ENCODE measurements at regions not wholly inside any gene's neighbourhood (a gene's known extent, or its start where the extent isn't known, plus 50 kb on each side); places are given as distances from the start of the nearest gene placed in this dataset.

DNA sequence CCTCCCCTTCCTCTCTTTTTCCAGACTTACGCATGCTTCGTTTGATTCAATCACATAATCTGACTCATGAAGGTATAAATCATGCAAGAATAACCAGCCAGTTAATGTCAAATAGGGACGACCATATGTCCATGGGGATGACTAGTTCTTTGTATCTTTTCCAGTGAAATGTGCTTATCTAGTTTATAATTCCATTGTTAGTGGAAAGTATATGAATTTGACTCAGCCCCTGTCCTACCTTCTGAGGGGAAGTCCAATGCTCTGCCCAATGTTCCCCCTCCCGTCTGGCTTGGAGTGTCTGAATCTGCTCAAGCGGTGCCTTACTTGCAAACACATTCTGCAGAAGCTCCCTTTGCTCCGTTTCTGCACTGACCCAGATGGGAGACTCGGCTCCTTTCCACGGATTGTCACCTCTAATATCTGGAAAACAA is 55.0 kb upstream of the EPHB3 start:
- peaks cover 53% of the 10 kb centered on the region for H3K27me3 Mint-ChIP-seq
- no peak overlapping the region for H3K4me3 Mint-ChIP-seq
- CTCF ChIA-PET: no interaction called here
- H3K4me1 Mint-ChIP-seq: no peaks in the 10 kb centered on the region
- H3K9me3 Mint-ChIP-seq: peaks cover 3% of the 10 kb centered on the region
- DNase-seq: no peak
- no peak overlapping the region for H3K27ac Mint-ChIP-seq
- no peaks in the 10 kb centered on the region for H3K36me3 Mint-ChIP-seq

DNA sequence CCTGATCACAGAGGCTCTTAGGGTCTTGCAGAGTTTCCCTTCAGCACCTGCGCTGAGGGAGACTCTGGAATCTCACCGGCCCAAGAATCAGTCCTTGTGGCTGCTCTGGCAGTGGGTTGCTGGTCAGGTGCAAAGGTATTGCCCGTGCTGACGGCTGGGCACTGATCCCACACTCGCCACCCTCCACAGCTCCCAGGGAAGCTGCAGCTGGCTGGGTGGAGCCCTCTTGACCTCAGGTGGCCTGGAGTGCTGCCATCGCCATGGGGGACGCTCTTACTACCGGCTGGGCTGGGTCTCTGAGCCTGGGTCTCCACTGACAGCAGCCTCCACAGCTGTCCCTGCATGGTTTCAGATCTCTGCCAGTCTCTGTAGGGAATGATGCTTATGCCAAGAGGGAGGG is 52.6 kb upstream of the EPHB3 start:
- CTCF ChIA-PET: interaction anchor here (0.6 kb wide), 1 partner anchor 203 kb away, joined by 3 read pairs; no protein-coding TSS in a partner anchor
- H3K36me3 Mint-ChIP-seq: no peaks in the 10 kb centered on the region
- no peak overlapping the region for H3K27ac Mint-ChIP-seq

DNA sequence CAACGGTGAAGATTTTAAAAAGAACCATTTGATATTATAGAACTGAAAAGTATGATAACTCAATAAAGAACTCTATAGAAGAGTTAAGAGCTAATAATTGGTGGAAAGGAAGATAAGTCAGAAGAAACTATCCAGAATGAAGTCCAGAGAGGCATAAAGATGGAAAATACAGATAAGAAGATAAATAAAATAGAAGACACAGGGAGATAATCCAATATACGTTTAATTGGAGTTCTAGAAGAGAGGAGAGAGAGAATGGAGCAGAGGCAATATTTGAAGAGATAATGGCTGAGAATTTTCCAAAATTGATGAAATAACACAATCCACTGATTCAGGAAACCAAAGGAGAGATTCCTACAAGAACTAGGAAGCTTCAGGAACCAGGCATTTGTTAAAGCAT is 49.8 kb upstream of the EPHB3 start:
- DNase-seq: no peak
- H3K4me1 Mint-ChIP-seq: peaks cover 16% of the 10 kb centered on the region
- H3K27ac Mint-ChIP-seq: no peak overlapping the region
- H3K4me3 Mint-ChIP-seq: no peak overlapping the region
- peaks cover 74% of the 10 kb centered on the region for H3K27me3 Mint-ChIP-seq
- H3K36me3 Mint-ChIP-seq: no peaks in the 10 kb centered on the region
- CTCF ChIA-PET: interaction anchor here (0.6 to 6.1 kb wide), 9 partner anchors 12 to 617 kb away, joined by 3 to 76 read pairs (median 6); no protein-coding TSS in a partner anchor
- H3K9me3 Mint-ChIP-seq: no peaks in the 10 kb centered on the region

More for the DNA sequence above, 52.6 kb upstream of the EPHB3 start:
- Mint-ChIP-seq H3K4me1 (peaks cover 12% of the 10 kb centered on the region), H3K9me3 (no peaks in the 10 kb centered on the region), H3K27me3 (peaks cover 68% of the 10 kb centered on the region), H3K4me3 (no peak overlapping the region)
- DNase-seq: no peak
